ENCODE measurements at regions not wholly inside any gene's neighbourhood (a gene's known extent, or its start where the extent isn't known, plus 50 kb on each side); places are given as distances from the start of the nearest gene placed in this dataset.
A peak's percentile ranks its signal among the peaks of the same experiment; 100 is the strongest.

- Mint-ChIP-seq H3K9me3 (no peaks in the 10 kb centered on the region), H3K27ac (ENCODE audit: unreplicated experiment) (no peak overlapping the region), H3K4me1 (peaks cover 14% of the 10 kb centered on the region), H3K27me3 (ENCODE audit: low read depth) (no peaks in the 10 kb centered on the region), H3K4me3 (no peak overlapping the region), H3K36me3 (ENCODE audit: low read depth) (peaks cover 7% of the 10 kb centered on the region)
- no peak for TF ChIP-seq CTCF (conservative IDR thresholded peaks at IDR 0.05)
- no peak for DNase-seq (ENCODE audit: low read depth, low spot score)
These were observed 55.3 kb downstream of the DOP1B start for GRCh38 chr21:36211660-36212512.

DNA sequence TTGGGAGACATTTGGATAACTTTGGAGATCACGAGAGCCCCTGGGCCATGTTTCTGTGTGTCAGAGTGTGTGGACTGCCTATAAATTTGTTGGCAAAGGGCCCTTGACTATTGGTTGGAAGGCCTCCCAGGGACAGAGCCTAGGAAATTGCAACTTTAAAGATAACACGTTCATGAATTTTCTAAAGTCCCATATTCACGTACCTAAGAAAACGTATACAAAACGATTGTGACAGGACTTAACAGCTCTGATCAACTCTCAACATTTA is 55.8 kb downstream of the DOP1B start:
- no peaks in the 10 kb centered on the region for H3K9me3 Mint-ChIP-seq

DNA sequence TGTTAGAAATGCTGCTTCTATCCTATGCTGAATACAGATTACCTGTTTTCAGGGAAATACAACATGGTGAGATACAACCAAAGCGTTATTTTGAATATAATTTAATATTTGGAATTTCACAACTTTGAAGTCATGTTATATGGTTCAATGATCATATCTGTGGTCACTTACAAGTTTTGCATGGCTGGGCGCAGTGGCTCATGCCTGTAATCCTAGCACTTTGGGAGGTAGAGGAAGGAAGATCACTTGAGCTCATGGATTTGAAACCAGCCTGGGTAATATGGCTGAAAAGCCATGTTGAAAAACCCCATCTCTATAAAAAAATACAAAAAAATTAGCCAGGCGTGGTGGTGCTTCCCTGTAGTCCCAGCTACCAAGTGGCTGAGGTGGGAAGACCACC is 57.9 kb downstream of the DOP1B start:
- Mint-ChIP-seq H3K4me1 (peaks cover 11% of the 10 kb centered on the region), H3K27ac (ENCODE audit: unreplicated experiment) (no peak overlapping the region), H3K36me3 (ENCODE audit: low read depth) (peaks cover 7% of the 10 kb centered on the region), H3K9me3 (no peaks in the 10 kb centered on the region), H3K27me3 (ENCODE audit: low read depth) (no peaks in the 10 kb centered on the region), H3K4me3 (no peak overlapping the region)
- no peak for DNase-seq (ENCODE audit: low read depth, low spot score)
- TF ChIP-seq CTCF (conservative IDR thresholded peaks at IDR 0.05): no peak

More for the DNA sequence above, 55.8 kb downstream of the DOP1B start:
- no peak overlapping the region for H3K27ac Mint-ChIP-seq (ENCODE audit: unreplicated experiment)
- peaks cover 14% of the 10 kb centered on the region for H3K4me1 Mint-ChIP-seq
- H3K4me3 Mint-ChIP-seq: no peak overlapping the region
- TF ChIP-seq CTCF (conservative IDR thresholded peaks at IDR 0.05): no peak
- no peak for DNase-seq (ENCODE audit: low read depth, low spot score)
- no peaks in the 10 kb centered on the region for H3K27me3 Mint-ChIP-seq (ENCODE audit: low read depth)
- peaks cover 7% of the 10 kb centered on the region for H3K36me3 Mint-ChIP-seq (ENCODE audit: low read depth)

GRCh38 chr21:36217743-36218142 is 61.1 kb downstream of the DOP1B start:
- H3K9me3 Mint-ChIP-seq: no peaks in the 10 kb centered on the region
- no peaks in the 10 kb centered on the region for H3K27me3 Mint-ChIP-seq (ENCODE audit: low read depth)
- H3K4me1 Mint-ChIP-seq: no peaks in the 10 kb centered on the region
- no peak for TF ChIP-seq CTCF (conservative IDR thresholded peaks at IDR 0.05)
- no peak for DNase-seq (ENCODE audit: low read depth, low spot score)
- H3K36me3 Mint-ChIP-seq (ENCODE audit: low read depth): peaks cover 3% of the 10 kb centered on the region
- no peak overlapping the region for H3K27ac Mint-ChIP-seq (ENCODE audit: unreplicated experiment)
- no peak overlapping the region for H3K4me3 Mint-ChIP-seq

- no peak for DNase-seq (ENCODE audit: low read depth, low spot score)
- H3K9me3 Mint-ChIP-seq: no peaks in the 10 kb centered on the region
- peaks cover 3% of the 10 kb centered on the region for H3K36me3 Mint-ChIP-seq (ENCODE audit: low read depth)
- H3K4me1 Mint-ChIP-seq: no peaks in the 10 kb centered on the region
- peak overlapping the region; percentile 81 for H3K27ac Mint-ChIP-seq (ENCODE audit: unreplicated experiment)
- no peak overlapping the region for H3K4me3 Mint-ChIP-seq
- H3K27me3 Mint-ChIP-seq (ENCODE audit: low read depth): no peaks in the 10 kb centered on the region
- TF ChIP-seq CTCF (conservative IDR thresholded peaks at IDR 0.05): no peak
These were observed 62.1 kb downstream of the DOP1B start for GRCh38 chr21:36218691-36219090.
